Liver (tissue), 3 donors: ENCODE measurements at regions not wholly inside any gene's neighbourhood (a gene's known extent, or its start where the extent isn't known, plus 50 kb on each side); places are given as distances from the start of the nearest gene placed in this dataset.

Source experiments
- EGR1 ChIP-seq, 2 donors: IDR thresholded peaks; 2 replicates each; pipeline ENCODE4 v1.6.1; 2016 to 2018; ENCODE audit warnings: antibody characterized with exemption in 2 of 2, low read depth in 2 of 2
- FOXA1 ChIP-seq: IDR thresholded peaks from 2 replicates; pipeline ENCODE4 v1.6.1; 2016; ENCODE audit warnings: antibody characterized with exemption
- GABPA ChIP-seq, 2 donors: IDR thresholded peaks in 1 of 2; conservative IDR thresholded peaks in 1 of 2; 2 replicates each; pipeline ENCODE4 v1.6.1; 2016; ENCODE audit warnings: antibody characterized with exemption in 2 of 2, mild to moderate bottlenecking in 1 of 2, moderate library complexity in 1 of 2
- HNF4A ChIP-seq, 2 donors: conservative IDR thresholded peaks; 2 replicates each; pipeline ENCODE4 v1.6.1; 2016; ENCODE audit warnings: antibody characterized with exemption in 2 of 2, mild to moderate bottlenecking in 2 of 2
- JUND ChIP-seq, 2 donors: IDR thresholded peaks; 2 replicates each; pipeline ENCODE4 v1.6.1; 2016; ENCODE audit warnings: antibody characterized with exemption in 2 of 2
- NR2F2 ChIP-seq: IDR thresholded peaks from 2 replicates; pipeline ENCODE4 v1.6.1; 2016; ENCODE audit warnings: antibody characterized with exemption
- RAD21 ChIP-seq, 2 donors: IDR thresholded peaks; 2 replicates each; pipeline ENCODE4 v1.6.1; 2016; ENCODE audit warnings: antibody characterized with exemption in 2 of 2, mild to moderate bottlenecking in 2 of 2
- SP1 ChIP-seq: IDR thresholded peaks from 2 replicates; pipeline ENCODE4 v1.6.1; 2018; ENCODE audit warnings: antibody characterized with exemption, mild to moderate bottlenecking
- TAF1 ChIP-seq: conservative IDR thresholded peaks from 2 replicates; pipeline ENCODE4 v1.6.1; 2016; ENCODE audit warnings: antibody characterized with exemption, mild to moderate bottlenecking
- YY1 ChIP-seq: IDR thresholded peaks from 2 replicates; pipeline ENCODE4 v1.6.1; 2016; ENCODE audit warnings: antibody characterized with exemption, mild to moderate bottlenecking
- TF ChIP-seq, protein P1 (sequence below): fragments of 150-350 bp; IDR thresholded peaks from 2 replicates; pipeline ENCODE4 v1.5.1; 2017; ENCODE audit warnings: improper control_type of control experiment, low read depth, low read length; ENCODE audit not compliant: missing input control
- TF ChIP-seq, protein P2 (sequence below): IDR thresholded peaks from 2 replicates; pipeline ENCODE4 v1.6.1; 2016; ENCODE audit warnings: antibody characterized with exemption
- TF ChIP-seq, protein P3 (sequence below): IDR thresholded peaks from 2 replicates; pipeline ENCODE4 v1.6.1; 2016; ENCODE audit warnings: antibody characterized with exemption
- TF ChIP-seq, protein P4 (sequence below): IDR thresholded peaks from 2 replicates; pipeline ENCODE4 v1.6.1; 2016; ENCODE audit warnings: antibody characterized with exemption, mild to moderate bottlenecking
- donor health status: healthy.
- donor health status: healthy.

DNA sequence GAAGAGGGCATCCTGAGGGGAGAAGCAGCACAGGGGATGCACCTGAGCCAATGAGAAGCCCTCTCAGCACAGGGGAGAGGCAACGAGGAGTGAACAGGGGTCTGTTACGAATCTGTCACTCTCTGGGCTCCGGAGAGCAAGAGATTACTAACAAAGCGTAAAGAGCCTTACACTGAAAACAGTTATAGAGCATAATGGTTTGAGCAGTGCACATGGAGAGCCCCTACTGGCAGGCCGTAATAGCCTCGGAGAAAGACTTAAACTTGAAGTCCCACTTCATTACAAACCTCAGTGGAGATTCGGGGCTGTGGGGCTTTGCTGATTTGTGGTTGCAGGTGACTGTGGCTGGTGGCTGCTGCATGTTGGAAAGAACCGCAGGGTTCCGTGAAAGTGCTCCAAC lies 271.5 kb upstream of the TMC3 start:
- TF ChIP-seq, protein P1, sequence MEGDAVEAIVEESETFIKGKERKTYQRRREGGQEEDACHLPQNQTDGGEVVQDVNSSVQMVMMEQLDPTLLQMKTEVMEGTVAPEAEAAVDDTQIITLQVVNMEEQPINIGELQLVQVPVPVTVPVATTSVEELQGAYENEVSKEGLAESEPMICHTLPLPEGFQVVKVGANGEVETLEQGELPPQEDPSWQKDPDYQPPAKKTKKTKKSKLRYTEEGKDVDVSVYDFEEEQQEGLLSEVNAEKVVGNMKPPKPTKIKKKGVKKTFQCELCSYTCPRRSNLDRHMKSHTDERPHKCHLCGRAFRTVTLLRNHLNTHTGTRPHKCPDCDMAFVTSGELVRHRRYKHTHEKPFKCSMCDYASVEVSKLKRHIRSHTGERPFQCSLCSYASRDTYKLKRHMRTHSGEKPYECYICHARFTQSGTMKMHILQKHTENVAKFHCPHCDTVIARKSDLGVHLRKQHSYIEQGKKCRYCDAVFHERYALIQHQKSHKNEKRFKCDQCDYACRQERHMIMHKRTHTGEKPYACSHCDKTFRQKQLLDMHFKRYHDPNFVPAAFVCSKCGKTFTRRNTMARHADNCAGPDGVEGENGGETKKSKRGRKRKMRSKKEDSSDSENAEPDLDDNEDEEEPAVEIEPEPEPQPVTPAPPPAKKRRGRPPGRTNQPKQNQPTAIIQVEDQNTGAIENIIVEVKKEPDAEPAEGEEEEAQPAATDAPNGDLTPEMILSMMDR: no peak
- TF ChIP-seq RAD21 (IDR thresholded peaks at IDR 0.05): no peak
- TF ChIP-seq, protein P2, sequence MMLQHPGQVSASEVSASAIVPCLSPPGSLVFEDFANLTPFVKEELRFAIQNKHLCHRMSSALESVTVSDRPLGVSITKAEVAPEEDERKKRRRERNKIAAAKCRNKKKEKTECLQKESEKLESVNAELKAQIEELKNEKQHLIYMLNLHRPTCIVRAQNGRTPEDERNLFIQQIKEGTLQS: no peak
- no peak for TF ChIP-seq TAF1
- TF ChIP-seq YY1: no peak
- no peak for TF ChIP-seq GABPA (IDR thresholded peaks at IDR 0.05 in 1 of 2, conservative IDR thresholded peaks at IDR 0.05 in 1 of 2)
- no peak for TF ChIP-seq HNF4A (conservative IDR thresholded peaks at IDR 0.05)
- TF ChIP-seq, protein P3, sequence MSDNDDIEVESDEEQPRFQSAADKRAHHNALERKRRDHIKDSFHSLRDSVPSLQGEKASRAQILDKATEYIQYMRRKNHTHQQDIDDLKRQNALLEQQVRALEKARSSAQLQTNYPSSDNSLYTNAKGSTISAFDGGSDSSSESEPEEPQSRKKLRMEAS: no peak
- TF ChIP-seq NR2F2: no peak
- no peak for TF ChIP-seq FOXA1
- TF ChIP-seq SP1: no peak
- TF ChIP-seq, protein P4, sequence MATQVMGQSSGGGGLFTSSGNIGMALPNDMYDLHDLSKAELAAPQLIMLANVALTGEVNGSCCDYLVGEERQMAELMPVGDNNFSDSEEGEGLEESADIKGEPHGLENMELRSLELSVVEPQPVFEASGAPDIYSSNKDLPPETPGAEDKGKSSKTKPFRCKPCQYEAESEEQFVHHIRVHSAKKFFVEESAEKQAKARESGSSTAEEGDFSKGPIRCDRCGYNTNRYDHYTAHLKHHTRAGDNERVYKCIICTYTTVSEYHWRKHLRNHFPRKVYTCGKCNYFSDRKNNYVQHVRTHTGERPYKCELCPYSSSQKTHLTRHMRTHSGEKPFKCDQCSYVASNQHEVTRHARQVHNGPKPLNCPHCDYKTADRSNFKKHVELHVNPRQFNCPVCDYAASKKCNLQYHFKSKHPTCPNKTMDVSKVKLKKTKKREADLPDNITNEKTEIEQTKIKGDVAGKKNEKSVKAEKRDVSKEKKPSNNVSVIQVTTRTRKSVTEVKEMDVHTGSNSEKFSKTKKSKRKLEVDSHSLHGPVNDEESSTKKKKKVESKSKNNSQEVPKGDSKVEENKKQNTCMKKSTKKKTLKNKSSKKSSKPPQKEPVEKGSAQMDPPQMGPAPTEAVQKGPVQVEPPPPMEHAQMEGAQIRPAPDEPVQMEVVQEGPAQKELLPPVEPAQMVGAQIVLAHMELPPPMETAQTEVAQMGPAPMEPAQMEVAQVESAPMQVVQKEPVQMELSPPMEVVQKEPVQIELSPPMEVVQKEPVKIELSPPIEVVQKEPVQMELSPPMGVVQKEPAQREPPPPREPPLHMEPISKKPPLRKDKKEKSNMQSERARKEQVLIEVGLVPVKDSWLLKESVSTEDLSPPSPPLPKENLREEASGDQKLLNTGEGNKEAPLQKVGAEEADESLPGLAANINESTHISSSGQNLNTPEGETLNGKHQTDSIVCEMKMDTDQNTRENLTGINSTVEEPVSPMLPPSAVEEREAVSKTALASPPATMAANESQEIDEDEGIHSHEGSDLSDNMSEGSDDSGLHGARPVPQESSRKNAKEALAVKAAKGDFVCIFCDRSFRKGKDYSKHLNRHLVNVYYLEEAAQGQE: no peak
- no peak for TF ChIP-seq EGR1 (IDR thresholded peaks at IDR 0.05; ENCODE audit: low read depth in 2 of 2)
- TF ChIP-seq JUND (IDR thresholded peaks at IDR 0.05): no peak
